HEK293T (cell line): ENCODE measurements at regions not wholly inside any gene's neighbourhood (a gene's known extent, or its start where the extent isn't known, plus 50 kb on each side); places are given as distances from the start of the nearest gene placed in this dataset.
"Not testable (repeated sequence)": the region's sequence is repeated elsewhere in the genome, so short reads cannot be mapped to it uniquely, and the experiment has no call there.

Experiments used
- CTCF ChIA-PET: fragments of 350-600 bp; formaldehyde crosslinking; extraction: SDS; loops from one replicate; lab custom pipeline; 2021; ENCODE audit warnings: antibody characterized with exemption, inconsistent platforms; lab: Yijun Ruan, JAX
- POLR2A ChIA-PET: fragments of 350-600 bp; formaldehyde crosslinking; extraction: SDS; loops from one replicate; lab custom pipeline; 2020; ENCODE audit warnings: antibody characterized with exemption, inconsistent platforms; lab: Yijun Ruan, JAX
- DNase-seq: peaks from one replicate; pipeline ENCODE4 v3.0.0; 2012; ENCODE audit warnings: mixed read lengths; ENCODE audit errors: extremely low spot score
- ARNT ChIP-seq: fragments of 450-650 bp; IDR thresholded peaks from 2 replicates; pipeline ENCODE4 v1.6.1; 2017; ENCODE audit warnings: mild to moderate bottlenecking
- BHLHE40 ChIP-seq: fragments of 450-650 bp; IDR thresholded peaks from 2 replicates; pipeline ENCODE4 v1.6.1; 2016; ENCODE audit warnings: mild to moderate bottlenecking, moderate library complexity, borderline replicate concordance
- CTBP1 ChIP-seq: fragments of 450-650 bp; IDR thresholded peaks from 2 replicates; pipeline ENCODE4 v1.6.1; 2016; ENCODE audit warnings: borderline replicate concordance
- ELF4 ChIP-seq: fragments of 450-650 bp; IDR thresholded peaks from 2 replicates; pipeline ENCODE4 v1.6.1; 2017; ENCODE audit warnings: antibody characterized with exemption
- FOXA1 ChIP-seq: fragments of 450-650 bp; IDR thresholded peaks from 2 replicates; pipeline ENCODE4 v1.6.1; 2016; ENCODE audit warnings: mild to moderate bottlenecking
- FOXK2 ChIP-seq: fragments of 450-650 bp; IDR thresholded peaks from 2 replicates; pipeline ENCODE4 v1.6.1; 2016; ENCODE audit warnings: mild to moderate bottlenecking
- FOXM1 ChIP-seq: fragments of 450-650 bp; IDR thresholded peaks from 2 replicates; pipeline ENCODE4 v1.6.1; 2017; ENCODE audit warnings: mild to moderate bottlenecking, borderline replicate concordance
- HDGF ChIP-seq: fragments of 450-650 bp; IDR thresholded peaks from 2 replicates; pipeline ENCODE4 v1.6.1; 2017; ENCODE audit warnings: antibody characterized with exemption, borderline replicate concordance
- LEF1 ChIP-seq: fragments of 450-650 bp; IDR thresholded peaks from 2 replicates; pipeline ENCODE4 v1.6.1; 2017; ENCODE audit warnings: mild to moderate bottlenecking, borderline replicate concordance
- NFRKB ChIP-seq: fragments of 450-650 bp; IDR thresholded peaks from 2 replicates; pipeline ENCODE4 v1.6.1; 2016; ENCODE audit warnings: mild to moderate bottlenecking, moderate library complexity
- SP1 ChIP-seq: fragments of 450-650 bp; IDR thresholded peaks from 2 replicates; pipeline ENCODE4 v1.6.1; 2017
- SUZ12 ChIP-seq: fragments of 450-650 bp; IDR thresholded peaks from 2 replicates; pipeline ENCODE4 v1.6.1; 2016; ENCODE audit warnings: mild to moderate bottlenecking
- TARDBP ChIP-seq: fragments of 450-650 bp; IDR thresholded peaks from 2 replicates; pipeline ENCODE4 v1.6.1; 2016
- ZNF384 ChIP-seq: fragments of 450-650 bp; IDR thresholded peaks from 2 replicates; pipeline ENCODE4 v1.6.1; 2016
- TF ChIP-seq, protein P1 (sequence below): fragments of 450-650 bp; IDR thresholded peaks from 2 replicates; pipeline ENCODE4 v1.6.1; 2016

- ChIA-PET POLR2A (interaction anchor here (1.1 kb wide), 1 partner anchor 30 kb away, joined by 4 read pairs; no protein-coding TSS in a partner anchor), CTCF (interaction anchor here (1.4 kb wide), 1 partner anchor 12 kb away, joined by 3 read pairs; no protein-coding TSS in a partner anchor)
- no peak for TF ChIP-seq SUZ12
- TF ChIP-seq FOXM1, result no peak
- TF ChIP-seq TARDBP, result no peak
- no peak for TF ChIP-seq FOXA1
- TF ChIP-seq BHLHE40, result no peak
- TF ChIP-seq NFRKB, result no peak
- no peak for TF ChIP-seq LEF1
- TF ChIP-seq ELF4, result no peak
- TF ChIP-seq ZNF384, result no peak
- no peak for TF ChIP-seq CTBP1
- no peak for TF ChIP-seq SP1
- no peak for TF ChIP-seq FOXK2
- DNase-seq, result no peak
Measured at GRCh38 chr7:22052674-22053365, 107.1 kb upstream of the CDCA7L start.

- TF ChIP-seq ELF4 (no peak), TARDBP (no peak)
- TF ChIP-seq, protein P1, sequence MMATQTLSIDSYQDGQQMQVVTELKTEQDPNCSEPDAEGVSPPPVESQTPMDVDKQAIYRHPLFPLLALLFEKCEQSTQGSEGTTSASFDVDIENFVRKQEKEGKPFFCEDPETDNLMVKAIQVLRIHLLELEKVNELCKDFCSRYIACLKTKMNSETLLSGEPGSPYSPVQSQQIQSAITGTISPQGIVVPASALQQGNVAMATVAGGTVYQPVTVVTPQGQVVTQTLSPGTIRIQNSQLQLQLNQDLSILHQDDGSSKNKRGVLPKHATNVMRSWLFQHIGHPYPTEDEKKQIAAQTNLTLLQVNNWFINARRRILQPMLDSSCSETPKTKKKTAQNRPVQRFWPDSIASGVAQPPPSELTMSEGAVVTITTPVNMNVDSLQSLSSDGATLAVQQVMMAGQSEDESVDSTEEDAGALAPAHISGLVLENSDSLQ, result peak; percentile 71
- CTCF ChIA-PET, result interaction anchor here (0.7 to 1.4 kb wide), 2 partner anchors 13 to 300 kb away, joined by 3 read pairs; no protein-coding TSS in a partner anchor
- peak; percentile 18 for DNase-seq
- POLR2A ChIA-PET, result no interaction called here
Measured at GRCh38 chr7:22051886-22052673, 106.4 kb upstream of the CDCA7L start.

GRCh38 chr7:22049766-22050500, 104.2 kb upstream of the CDCA7L start:
- TF ChIP-seq, protein P1, result peak; percentile 82
- no peak for TF ChIP-seq SUZ12
- ChIA-PET CTCF (no interaction called here), POLR2A (no interaction called here)
- no peak for DNase-seq

GRCh38 chr7:22043367-22043766, 97.7 kb upstream of the CDCA7L start:
- CTCF ChIA-PET, result no interaction called here
- DNase-seq, result no peak
- POLR2A ChIA-PET, result no interaction called here
- no peak for TF ChIP-seq HDGF
- no peak for TF ChIP-seq CTBP1
- TF ChIP-seq TARDBP, result no peak
- no peak for TF ChIP-seq FOXM1
- no peak for TF ChIP-seq NFRKB
- no peak for TF ChIP-seq SP1
- TF ChIP-seq SUZ12, result no peak
- no peak for TF ChIP-seq ELF4
- TF ChIP-seq ARNT, result no peak
- no peak for TF ChIP-seq FOXK2
- TF ChIP-seq, protein P1, result no peak
- TF ChIP-seq BHLHE40, result no peak
- TF ChIP-seq ZNF384, result no peak

DNA sequence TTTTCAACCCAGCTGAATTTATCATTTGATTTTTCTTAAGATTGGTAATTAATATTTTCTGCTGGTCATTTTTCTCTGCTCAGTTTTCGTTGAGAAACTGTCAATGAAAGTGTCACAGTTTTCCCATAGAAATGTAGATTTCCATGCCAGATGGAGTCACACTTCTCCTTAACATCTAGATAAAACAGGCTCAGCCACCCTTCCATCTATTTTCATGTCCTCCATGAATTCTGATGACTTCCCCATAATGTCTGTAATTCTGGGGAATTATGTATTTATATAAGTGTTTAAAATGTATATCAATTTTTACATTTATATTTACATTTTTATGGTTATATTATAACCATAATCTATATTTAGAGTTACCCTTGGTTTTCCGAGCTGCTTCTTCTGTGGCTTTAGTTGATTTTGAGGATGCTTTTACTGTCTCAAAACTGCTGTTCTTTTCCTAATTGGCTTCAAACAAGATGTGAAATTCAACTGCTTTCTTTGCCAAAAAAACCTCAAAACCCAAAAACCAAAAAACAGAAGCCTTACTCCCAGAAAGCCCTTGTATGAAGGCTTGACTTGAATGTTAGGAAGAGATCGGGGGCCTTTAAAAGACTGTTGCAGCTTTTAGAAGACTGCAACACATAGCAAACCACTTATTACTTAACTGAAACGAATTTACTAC, 95.4 kb upstream of the CDCA7L start:
- no peak for DNase-seq
- POLR2A ChIA-PET, result no interaction called here
- TF ChIP-seq FOXM1, result no peak
- TF ChIP-seq ZNF384, result no peak
- TF ChIP-seq ARNT, result no peak
- TF ChIP-seq TARDBP, result no peak
- TF ChIP-seq FOXK2, result no peak
- TF ChIP-seq LEF1, result no peak
- TF ChIP-seq BHLHE40, result no peak
- CTCF ChIA-PET, result interaction anchor here (0.6 kb wide), 1 partner anchor 43 kb away, joined by 3 read pairs; no protein-coding TSS in a partner anchor

DNA sequence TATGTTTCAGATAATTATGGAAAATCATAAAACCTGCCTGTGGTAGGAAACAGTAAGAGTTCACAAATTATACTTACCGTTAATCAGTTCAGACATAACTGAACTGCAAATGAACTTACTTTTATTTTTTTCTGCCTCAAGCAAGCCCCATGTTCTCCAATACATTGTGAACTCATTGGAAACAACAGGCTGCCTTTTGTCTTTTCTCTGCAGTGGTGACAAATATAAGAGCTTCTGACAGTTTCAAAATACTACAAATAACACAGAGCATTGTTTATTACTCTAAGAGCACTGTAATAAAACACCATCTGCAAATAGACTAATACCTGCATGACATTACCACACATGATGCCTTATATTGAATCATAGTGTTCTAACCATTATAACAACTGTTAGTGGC, 94.0 kb upstream of the CDCA7L start:
- DNase-seq, result no peak
- TF ChIP-seq, protein P1, result peak; percentile 15; the same call in 1 of the 2 replicates
- no peak for TF ChIP-seq TARDBP
- ChIA-PET CTCF (interaction anchor here (0.6 kb wide), 1 partner anchor 579 kb away, joined by 4 read pairs; no protein-coding TSS in a partner anchor), POLR2A (interaction anchor here (0.7 kb wide), 1 partner anchor 43 kb away, joined by 3 read pairs; no protein-coding TSS in a partner anchor)

DNA sequence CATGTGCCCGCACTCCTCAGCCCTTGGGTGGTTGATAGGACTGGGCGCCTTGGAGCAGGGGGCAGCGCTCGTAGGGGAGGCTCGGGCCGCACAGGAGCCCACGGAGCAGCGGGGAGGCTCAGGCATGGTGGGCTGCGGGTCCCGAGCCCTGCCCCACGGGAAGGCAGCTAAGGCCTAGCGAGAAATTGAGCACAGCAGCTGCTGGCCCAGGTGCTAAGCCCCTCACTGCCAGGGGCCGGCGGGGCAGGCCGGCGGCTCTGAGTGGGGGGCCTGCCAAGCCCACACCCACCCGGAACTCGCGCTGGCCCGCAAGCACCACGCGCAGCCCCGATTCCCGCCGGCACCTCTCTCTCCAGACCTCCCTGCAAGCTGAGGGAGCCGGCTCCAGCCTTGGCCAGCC, 86.7 kb upstream of the CDCA7L start:
- DNase-seq, POLR2A ChIA-PET, CTCF ChIA-PET: not testable (repeated sequence)

GRCh38 chr7:22028656-22029055, 83.0 kb upstream of the CDCA7L start:
- POLR2A ChIA-PET, DNase-seq, CTCF ChIA-PET: not testable (repeated sequence)
